ENCODE measurements at regions not wholly inside any gene's neighbourhood (a gene's known extent, or its start where the extent isn't known, plus 50 kb on each side); places are given as distances from the start of the nearest gene placed in this dataset.

- no peak for TF ChIP-seq CTCF (conservative IDR thresholded peaks at IDR 0.05; ENCODE audit: low read depth, low read length)
- H3K4me3 ChIP-seq (ENCODE audit: low read length): no peak overlapping the region
- no peak for DNase-seq (ENCODE audit: low read depth)
Observed at GRCh38 chr1:234692966-234693580, 83.1 kb upstream of the IRF2BP2 start.

GRCh38 chr1:234691567-234691966 lies 81.6 kb upstream of the IRF2BP2 start:
- peak; percentile 30 for TF ChIP-seq CTCF (conservative IDR thresholded peaks at IDR 0.05; ENCODE audit: low read depth, low read length)
- no peak for DNase-seq (ENCODE audit: low read depth)
- H3K4me3 ChIP-seq (ENCODE audit: low read length): no peak overlapping the region

- no peak for DNase-seq (ENCODE audit: low read depth)
- no peak overlapping the region for H3K4me3 ChIP-seq (ENCODE audit: low read length)
- no peak for TF ChIP-seq CTCF (conservative IDR thresholded peaks at IDR 0.05; ENCODE audit: low read depth, low read length)
Observed at GRCh38 chr1:234690872-234691271, 80.9 kb upstream of the IRF2BP2 start.

- no peak overlapping the region for H3K4me3 ChIP-seq (ENCODE audit: low read length)
- no peak for DNase-seq (ENCODE audit: low read depth)
- TF ChIP-seq CTCF (conservative IDR thresholded peaks at IDR 0.05; ENCODE audit: low read depth, low read length): no peak
Observed at GRCh38 chr1:234689236-234689635, 79.3 kb upstream of the IRF2BP2 start.

- no peak overlapping the region for H3K4me3 ChIP-seq (ENCODE audit: low read length)
- no peak for TF ChIP-seq CTCF (conservative IDR thresholded peaks at IDR 0.05; ENCODE audit: low read depth, low read length)
- no peak for DNase-seq (ENCODE audit: low read depth)
Observed at GRCh38 chr1:234687011-234687410, 77.0 kb upstream of the IRF2BP2 start.

- no peak for TF ChIP-seq CTCF (conservative IDR thresholded peaks at IDR 0.05; ENCODE audit: low read depth, low read length)
- H3K4me3 ChIP-seq (ENCODE audit: low read length): no peak overlapping the region
- no peak for DNase-seq (ENCODE audit: low read depth)
Observed at GRCh38 chr1:234686035-234686434, 76.1 kb upstream of the IRF2BP2 start.

- no peak for TF ChIP-seq CTCF (conservative IDR thresholded peaks at IDR 0.05; ENCODE audit: low read depth, low read length)
- no peak overlapping the region for H3K4me3 ChIP-seq (ENCODE audit: low read length)
- DNase-seq (ENCODE audit: low read depth): no peak
Observed at GRCh38 chr1:234684856-234685255, 74.9 kb upstream of the IRF2BP2 start.

Data from retinal pigment epithelial cell (primary cell).